GM19351 (cell line): ENCODE measurements at regions not wholly inside any gene's neighbourhood (a gene's known extent, or its start where the extent isn't known, plus 50 kb on each side); places are given as distances from the start of the nearest gene placed in this dataset.

ENCODE experiments used
- ATAC-seq: cut with Tn5 transposase; IDR thresholded peaks from one replicate; pipeline ENCODE4 v1.9.1; 2021; ENCODE audit warnings: mild to moderate bottlenecking, moderate library complexity; ENCODE audit not compliant: unreplicated experiment

GRCh38 chr11:128330203-128330602 is 257.2 kb downstream of the ETS1 start:
- ATAC-seq: no peak

- no peak for ATAC-seq
Observed at GRCh38 chr11:128328955-128329551, 258.3 kb downstream of the ETS1 start.

GRCh38 chr11:128327274-128327673 is 260.1 kb downstream of the ETS1 start:
- ATAC-seq: no peak

- ATAC-seq: no peak
Observed at GRCh38 chr11:128326791-128327190, 260.6 kb downstream of the ETS1 start.

GRCh38 chr11:128324531-128325141 is 262.7 kb downstream of the ETS1 start:
- ATAC-seq: no peak

- ATAC-seq: no peak
Observed at GRCh38 chr11:128324051-128324481, 263.3 kb downstream of the ETS1 start.

- ATAC-seq: peak; percentile 59
Observed at GRCh38 chr11:128323381-128323780, 264.0 kb downstream of the ETS1 start.

GRCh38 chr11:128318856-128319474 is 268.4 kb downstream of the ETS1 start:
- peak; percentile 91 for ATAC-seq

- ATAC-seq: no peak
Observed at GRCh38 chr11:128316541-128317227, 270.7 kb downstream of the ETS1 start.

GRCh38 chr11:128315933-128316332 is 271.4 kb downstream of the ETS1 start:
- ATAC-seq: no peak

GRCh38 chr11:128313931-128314330 is 273.4 kb downstream of the ETS1 start:
- no peak for ATAC-seq

- peak; percentile 85 for ATAC-seq
Observed at GRCh38 chr11:128311742-128312719, 275.3 kb downstream of the ETS1 start.

- no peak for ATAC-seq
Observed at GRCh38 chr11:128310676-128311445, 276.5 kb downstream of the ETS1 start.

- ATAC-seq: no peak
Observed at GRCh38 chr11:128310005-128310404, 277.4 kb downstream of the ETS1 start.

- no peak for ATAC-seq
Observed at GRCh38 chr11:128308794-128309193, 278.6 kb downstream of the ETS1 start.

GRCh38 chr11:128305588-128305987 is 281.8 kb downstream of the ETS1 start:
- ATAC-seq: no peak

GRCh38 chr11:128304666-128305485 is 282.5 kb downstream of the ETS1 start:
- no peak for ATAC-seq

- ATAC-seq: no peak
Observed at GRCh38 chr11:128304116-128304515, 283.2 kb downstream of the ETS1 start.

GRCh38 chr11:128303383-128303782 is 284.0 kb downstream of the ETS1 start:
- ATAC-seq: no peak
